ENCODE measurements at regions not wholly inside any gene's neighbourhood (a gene's known extent, or its start where the extent isn't known, plus 50 kb on each side); places are given as distances from the start of the nearest gene placed in this dataset.
"Not testable (repeated sequence)": the region's sequence is repeated elsewhere in the genome, so short reads cannot be mapped to it uniquely, and the experiment has no call there.

DNA sequence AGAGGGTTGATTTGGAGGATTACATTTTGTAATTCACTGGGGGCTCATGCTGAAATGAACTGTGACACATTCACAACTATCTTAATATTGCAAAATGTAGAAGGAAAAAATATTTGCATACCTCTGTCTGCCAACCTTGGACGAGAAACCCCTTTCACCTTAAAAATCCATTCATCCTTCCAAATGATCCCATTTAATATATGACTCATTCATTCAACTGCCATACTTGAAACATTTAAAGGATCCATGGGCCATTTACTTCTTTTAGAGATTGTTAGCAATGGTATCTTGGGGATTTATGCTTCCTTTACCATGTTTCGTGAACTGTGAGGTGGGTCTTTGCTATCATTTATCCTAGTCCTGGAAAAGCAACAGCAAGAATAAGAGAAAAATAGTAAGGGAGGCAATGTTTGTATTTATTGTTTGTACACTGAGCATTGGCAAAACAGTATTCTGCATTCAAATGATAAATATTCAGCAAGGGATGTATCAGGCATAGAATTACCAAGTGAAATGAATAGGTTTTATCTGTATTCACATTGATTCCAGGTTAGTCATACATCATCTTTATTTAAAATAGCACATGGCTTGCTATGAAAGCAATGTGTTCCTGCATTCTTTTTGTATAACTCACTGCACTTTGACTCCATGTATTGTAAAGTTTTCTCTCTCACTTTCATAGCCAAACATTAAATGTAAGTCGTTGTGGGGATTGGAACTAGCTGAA, 378.1 kb downstream of the NSUN3 start:
- TF ChIP-seq JUND (IDR thresholded peaks at IDR 0.05; ENCODE audit: low read depth), result no peak
- in situ Hi-C loops (cut with HindIII; ENCODE audit: low pct_unique_long_range_greater_than_20kb, low sequenced_read_pairs), result no loop called here
- no peak for DNase-seq (ENCODE audit: low read depth in 1 of 2, low spot score in 1 of 2)

DNA sequence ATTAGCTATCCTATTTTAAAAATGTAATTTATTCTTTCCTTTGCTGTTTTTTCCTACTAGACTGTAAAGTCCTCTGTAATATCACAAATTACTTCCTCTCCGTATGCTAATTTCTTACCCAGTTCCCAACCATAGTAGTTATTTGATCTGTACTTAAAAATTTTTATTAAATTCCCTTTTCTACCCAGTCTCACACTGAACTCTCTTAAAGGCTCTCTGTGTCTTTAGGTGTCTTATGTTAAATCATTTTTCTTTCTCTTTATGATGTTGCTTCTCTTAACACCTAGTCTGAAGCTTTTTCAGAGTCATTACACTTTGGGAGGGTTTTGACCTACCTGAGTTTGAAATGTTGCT, 378.6 kb downstream of the NSUN3 start:
- in situ Hi-C loops (cut with HindIII; ENCODE audit: low pct_unique_long_range_greater_than_20kb, low sequenced_read_pairs), result no loop called here
- TF ChIP-seq JUND (IDR thresholded peaks at IDR 0.05; ENCODE audit: low read depth), result no peak
- no peak for DNase-seq (ENCODE audit: low read depth in 1 of 2, low spot score in 1 of 2)

DNA sequence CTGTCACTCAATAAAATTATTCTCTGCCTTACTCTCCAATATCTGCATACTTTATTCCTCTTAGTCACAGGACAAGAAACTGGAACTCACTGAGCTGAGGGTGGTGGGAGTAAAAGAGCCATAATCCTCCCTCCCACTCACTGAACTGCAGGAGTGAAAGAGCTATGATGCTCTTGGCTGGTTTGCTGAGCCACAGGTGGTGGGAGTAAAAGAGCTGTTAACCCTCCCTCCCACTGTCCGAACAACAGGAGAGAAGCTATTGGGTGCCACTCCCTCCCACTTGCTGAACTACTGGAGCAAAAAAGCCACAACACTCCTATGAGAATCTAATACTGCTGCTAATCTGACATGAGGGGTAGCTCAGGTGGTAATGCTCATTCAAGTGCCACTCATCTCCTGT, 391.0 kb downstream of the NSUN3 start:
- in situ Hi-C loops (cut with HindIII; ENCODE audit: low pct_unique_long_range_greater_than_20kb, low sequenced_read_pairs), result no loop called here
- no peak for DNase-seq (ENCODE audit: low read depth in 1 of 2, low spot score in 1 of 2)

DNA sequence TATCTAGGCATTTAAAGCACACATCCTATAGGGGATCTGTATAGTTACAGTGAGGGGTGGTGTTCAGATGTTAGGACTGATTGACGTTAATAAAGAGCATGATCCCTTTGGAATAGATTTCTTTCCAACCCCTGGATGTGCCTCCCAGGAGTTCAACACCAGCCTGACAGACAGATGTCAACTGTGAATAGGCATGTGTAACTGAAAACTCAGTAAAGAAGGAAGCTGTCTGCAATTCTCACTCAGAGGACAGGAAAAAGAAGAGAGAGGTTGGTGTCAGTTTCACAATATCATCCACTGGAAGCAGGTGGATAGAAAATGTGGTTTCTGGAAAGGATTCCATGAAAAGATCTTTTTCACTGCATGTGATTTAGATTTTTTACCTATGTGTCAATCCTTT, 396.3 kb downstream of the NSUN3 start:
- DNase-seq (ENCODE audit: low read depth in 1 of 2, low spot score in 1 of 2), result no peak
- no peak for TF ChIP-seq JUND (IDR thresholded peaks at IDR 0.05; ENCODE audit: low read depth)
- in situ Hi-C loops (cut with HindIII; ENCODE audit: low pct_unique_long_range_greater_than_20kb, low sequenced_read_pairs), result no loop called here

More for the DNA sequence above, 391.0 kb downstream of the NSUN3 start:
- no peak for TF ChIP-seq JUND (IDR thresholded peaks at IDR 0.05; ENCODE audit: low read depth)

DNA sequence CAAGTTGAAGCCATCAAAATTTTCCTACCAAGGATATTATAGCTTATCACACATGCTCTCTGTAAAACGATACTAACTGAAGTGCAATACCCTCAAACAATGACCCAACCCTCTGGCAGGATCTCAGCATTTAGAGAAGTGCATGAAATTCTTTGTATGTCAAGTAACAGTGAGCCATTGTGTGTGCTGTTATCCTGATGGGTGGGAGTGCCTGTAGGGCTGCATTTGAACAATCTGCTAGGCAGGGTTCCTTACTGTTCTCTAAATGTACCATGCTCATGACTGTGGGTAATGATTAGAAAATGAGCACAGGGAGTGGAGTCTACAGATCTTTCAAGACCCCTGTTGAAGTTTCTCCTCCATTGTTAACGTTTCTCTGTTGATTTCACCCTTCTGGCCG, 398.1 kb downstream of the NSUN3 start:
- in situ Hi-C loops (cut with HindIII; ENCODE audit: low pct_unique_long_range_greater_than_20kb, low sequenced_read_pairs), result no loop called here
- no peak for TF ChIP-seq JUND (IDR thresholded peaks at IDR 0.05; ENCODE audit: low read depth)

DNA sequence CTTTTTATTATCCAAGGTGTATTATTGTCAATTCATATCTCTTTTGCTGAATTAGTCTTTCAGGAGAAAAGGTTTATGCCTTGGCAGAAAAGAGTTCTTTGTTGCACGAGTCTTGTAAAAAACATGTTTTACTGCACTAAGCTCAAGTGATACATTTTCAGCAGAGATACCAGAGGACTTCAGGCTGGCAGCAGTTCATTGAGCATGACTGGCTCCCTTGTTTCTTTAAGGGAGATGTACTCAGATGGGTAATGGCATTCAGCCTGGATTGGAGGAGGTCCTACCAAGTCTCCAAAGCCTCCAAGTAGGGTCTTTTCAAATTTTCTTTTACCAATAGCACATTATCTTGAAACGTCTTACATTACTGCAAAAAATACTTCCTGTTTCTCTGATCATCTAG, 400.1 kb downstream of the NSUN3 start:
- no peak for DNase-seq (ENCODE audit: low read depth in 1 of 2, low spot score in 1 of 2)
- in situ Hi-C loops (cut with HindIII; ENCODE audit: low pct_unique_long_range_greater_than_20kb, low sequenced_read_pairs), result no loop called here

More for the DNA sequence above, 398.1 kb downstream of the NSUN3 start:
- DNase-seq (ENCODE audit: low read depth in 1 of 2, low spot score in 1 of 2), result no peak

DNA sequence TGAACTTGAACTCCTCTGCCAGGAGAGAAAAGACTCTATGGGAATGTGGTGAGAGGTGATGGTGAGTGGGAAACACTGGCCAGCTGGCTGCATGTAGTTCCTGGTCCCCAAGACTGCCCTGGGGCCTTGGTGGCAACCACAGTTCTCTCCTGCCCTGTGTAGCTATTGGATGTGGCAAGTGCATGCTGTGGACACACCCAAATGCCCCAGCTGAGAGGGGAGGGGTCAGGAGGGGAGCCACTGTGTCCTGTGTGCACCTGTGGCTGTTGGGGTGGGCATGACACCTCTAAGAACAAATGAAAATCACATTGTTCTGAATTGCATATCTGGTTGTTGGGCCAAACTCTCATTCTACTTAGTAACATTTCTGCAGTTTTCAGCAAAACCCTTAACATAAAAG, 409.6 kb downstream of the NSUN3 start:
- DNase-seq (ENCODE audit: low read depth in 1 of 2, low spot score in 1 of 2), result no peak
- in situ Hi-C loops (cut with HindIII; ENCODE audit: low pct_unique_long_range_greater_than_20kb, low sequenced_read_pairs), result no loop called here
- no peak for TF ChIP-seq JUND (IDR thresholded peaks at IDR 0.05; ENCODE audit: low read depth)

More for the DNA sequence above, 400.1 kb downstream of the NSUN3 start:
- TF ChIP-seq JUND (IDR thresholded peaks at IDR 0.05; ENCODE audit: low read depth), result no peak

DNA sequence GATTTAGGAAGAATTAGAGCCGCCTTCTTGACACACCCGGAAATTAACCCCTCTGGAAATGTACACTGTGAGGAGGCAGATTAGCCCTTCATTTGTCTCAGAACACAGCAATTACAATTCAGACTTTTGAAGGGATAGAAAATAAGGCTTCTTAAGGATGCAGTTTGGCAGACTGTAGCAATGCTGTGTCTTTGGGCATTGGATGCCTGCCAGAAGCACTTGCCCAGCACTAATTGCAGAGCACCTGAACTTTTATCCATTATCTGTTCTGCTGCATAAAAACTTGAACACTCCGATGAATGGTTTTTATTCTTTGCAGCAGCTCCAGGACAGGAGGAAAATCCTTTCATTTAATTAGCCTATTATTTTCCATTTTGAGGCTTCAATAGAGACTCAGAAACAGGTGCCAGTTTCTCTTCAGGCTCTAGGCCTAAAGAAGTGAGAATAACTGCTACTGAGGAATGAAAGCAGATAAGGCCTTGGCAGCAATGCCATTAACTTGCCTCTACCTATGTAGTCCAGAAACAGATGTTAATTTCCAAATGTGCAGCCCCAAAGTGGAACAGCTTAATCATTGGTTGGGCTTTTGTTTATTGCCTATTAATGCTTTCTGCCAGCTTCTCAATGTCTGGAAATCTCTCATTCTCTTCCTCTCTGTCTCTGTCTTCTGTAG, 418.5 kb downstream of the NSUN3 start:
- in situ Hi-C loops (cut with HindIII; ENCODE audit: low pct_unique_long_range_greater_than_20kb, low sequenced_read_pairs), result no loop called here
- DNase-seq (ENCODE audit: low read depth in 1 of 2, low spot score in 1 of 2), result no peak
- TF ChIP-seq JUND (IDR thresholded peaks at IDR 0.05; ENCODE audit: low read depth), result no peak

DNA sequence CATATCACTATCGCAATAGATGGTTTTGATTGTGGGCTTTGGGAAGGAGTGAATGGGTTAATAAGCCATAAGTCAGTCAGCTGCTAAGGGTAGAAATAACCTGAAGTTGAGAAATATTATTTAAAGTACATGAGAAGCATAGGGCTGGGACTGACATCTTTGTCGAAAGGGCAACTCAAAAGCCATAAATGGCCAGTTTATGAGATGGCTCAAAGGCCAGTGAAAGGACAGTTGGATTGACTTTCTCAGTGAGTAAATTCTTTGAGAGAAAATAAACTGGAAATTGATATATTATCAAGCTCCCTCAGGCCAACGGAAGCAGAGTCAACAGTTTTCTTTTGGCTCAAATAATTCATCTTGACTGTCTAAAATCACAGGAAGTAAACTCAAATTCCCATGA, 419.8 kb downstream of the NSUN3 start:
- no peak for TF ChIP-seq JUND (IDR thresholded peaks at IDR 0.05; ENCODE audit: low read depth)
- in situ Hi-C loops (cut with HindIII; ENCODE audit: low pct_unique_long_range_greater_than_20kb, low sequenced_read_pairs), result no loop called here
- no peak for DNase-seq (ENCODE audit: low read depth in 1 of 2, low spot score in 1 of 2)

DNA sequence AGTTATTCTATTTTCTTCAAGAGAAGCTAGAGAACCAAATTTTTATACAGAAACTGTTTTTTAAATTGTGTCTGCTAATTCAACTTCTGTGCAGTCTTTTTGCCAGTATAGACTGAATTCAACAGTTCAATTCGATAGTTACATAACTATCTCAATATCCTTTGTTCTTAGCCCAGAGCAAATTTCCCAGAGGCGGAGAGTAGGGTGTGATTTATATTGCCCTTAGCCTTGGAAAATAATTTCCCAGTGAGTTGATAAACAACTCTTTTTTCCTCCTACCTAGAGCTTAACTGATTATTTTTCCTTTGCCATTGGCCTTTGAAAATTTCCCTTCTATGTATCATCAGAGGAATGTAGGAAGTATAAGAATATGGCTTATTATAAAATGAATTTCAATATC, 420.5 kb downstream of the NSUN3 start:
- no peak for TF ChIP-seq JUND (IDR thresholded peaks at IDR 0.05; ENCODE audit: low read depth)
- in situ Hi-C loops (cut with HindIII; ENCODE audit: low pct_unique_long_range_greater_than_20kb, low sequenced_read_pairs), result no loop called here
- DNase-seq (ENCODE audit: low read depth in 1 of 2, low spot score in 1 of 2), result no peak

DNA sequence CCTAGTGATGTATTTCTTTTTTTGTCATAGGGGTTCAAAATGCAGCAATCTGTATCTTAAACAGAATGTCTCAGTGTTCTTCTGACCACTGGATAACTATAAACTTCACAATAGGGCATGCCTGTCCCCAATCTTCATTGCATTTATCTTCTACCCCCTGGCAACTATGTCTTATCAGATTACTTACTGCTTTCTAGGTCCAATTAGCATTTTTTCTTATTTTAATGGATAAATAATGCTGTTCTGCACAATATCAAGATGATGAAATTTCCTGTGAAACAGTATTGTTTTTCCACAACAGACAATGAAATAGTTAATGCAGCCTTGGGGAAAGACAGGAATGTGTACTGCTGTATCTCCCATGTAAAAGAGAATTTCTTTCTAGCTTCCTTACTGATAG, 432.1 kb downstream of the NSUN3 start:
- DNase-seq (ENCODE audit: low read depth in 1 of 2, low spot score in 1 of 2), result no peak
- in situ Hi-C loops (cut with HindIII; ENCODE audit: low pct_unique_long_range_greater_than_20kb, low sequenced_read_pairs), result no loop called here
- no peak for TF ChIP-seq JUND (IDR thresholded peaks at IDR 0.05; ENCODE audit: low read depth)

DNA sequence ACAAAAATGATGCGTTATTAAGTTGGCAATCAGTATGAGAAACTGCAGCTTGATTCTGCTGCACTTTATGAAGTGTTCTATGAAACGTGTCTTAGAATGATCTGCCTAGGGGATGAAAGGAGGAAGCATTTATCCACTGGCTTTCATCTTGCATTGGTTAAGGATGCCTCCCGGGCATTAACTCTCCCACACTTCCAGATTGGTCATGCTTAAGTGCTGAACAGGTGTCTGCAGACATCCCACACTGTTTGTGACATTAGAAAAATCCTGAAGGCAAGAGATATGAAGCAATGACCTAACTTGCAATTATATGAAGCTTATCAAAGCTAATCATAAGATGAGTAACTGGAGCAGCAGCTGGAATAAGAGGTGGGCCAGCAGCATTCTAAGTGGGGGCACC, 437.3 kb downstream of the NSUN3 start:
- TF ChIP-seq JUND (IDR thresholded peaks at IDR 0.05; ENCODE audit: low read depth), result no peak
- in situ Hi-C loops (cut with HindIII; ENCODE audit: low pct_unique_long_range_greater_than_20kb, low sequenced_read_pairs), result no loop called here
- no peak for DNase-seq (ENCODE audit: low read depth in 1 of 2, low spot score in 1 of 2)

DNA sequence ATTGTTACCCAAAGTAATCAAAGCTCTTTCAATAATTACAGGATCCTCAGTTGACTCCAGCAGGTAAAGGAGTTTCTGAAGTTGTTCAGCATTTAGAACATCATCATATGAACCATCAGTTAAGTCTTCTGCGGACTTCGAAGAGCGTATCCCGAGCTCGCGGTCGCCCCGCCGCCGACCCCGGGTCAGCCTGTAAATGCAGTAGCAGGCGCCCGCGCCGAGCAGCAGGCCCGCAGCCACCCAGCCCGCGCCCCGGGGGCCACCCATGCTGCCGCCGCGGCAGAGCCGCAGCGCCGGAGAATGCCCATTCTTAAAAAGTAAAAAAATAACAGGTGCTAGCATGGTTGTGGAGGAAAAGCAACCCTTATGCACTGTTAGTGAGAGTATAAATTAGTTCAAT, 444.5 kb downstream of the NSUN3 start:
- in situ Hi-C loops (cut with HindIII; ENCODE audit: low pct_unique_long_range_greater_than_20kb, low sequenced_read_pairs); DNase-seq (ENCODE audit: low read depth in 1 of 2, low spot score in 1 of 2): not testable (repeated sequence)

DNA sequence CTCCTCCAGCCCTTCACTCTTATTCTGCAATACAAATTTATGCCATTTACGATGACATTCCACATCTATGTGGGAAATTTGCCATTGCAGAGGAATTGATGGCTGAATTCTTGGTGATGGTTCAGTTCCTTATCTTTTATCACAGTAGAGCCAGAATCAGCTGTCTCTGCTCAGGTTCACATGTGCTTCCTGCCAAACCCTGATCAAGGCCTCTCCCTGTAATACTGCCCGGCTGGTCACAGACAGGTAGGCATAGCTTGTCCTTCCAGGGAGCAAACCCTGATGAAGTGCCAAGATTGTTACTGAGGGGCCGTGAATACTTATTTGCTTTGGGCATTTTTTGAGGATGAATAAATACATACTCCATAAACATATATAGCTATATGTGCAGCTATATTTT, 450.0 kb downstream of the NSUN3 start:
- no peak for DNase-seq (ENCODE audit: low read depth in 1 of 2, low spot score in 1 of 2)
- in situ Hi-C loops (cut with HindIII; ENCODE audit: low pct_unique_long_range_greater_than_20kb, low sequenced_read_pairs), result no loop called here

More for the DNA sequence above, 450.0 kb downstream of the NSUN3 start:
- TF ChIP-seq JUND (IDR thresholded peaks at IDR 0.05; ENCODE audit: low read depth), result no peak

Measured in T47D (cell line).